HG03060 (cell line): ENCODE measurements at regions not wholly inside any gene's neighbourhood (a gene's known extent, or its start where the extent isn't known, plus 50 kb on each side); places are given as distances from the start of the nearest gene placed in this dataset.
"Not testable (repeated sequence)": the region's sequence is repeated elsewhere in the genome, so short reads cannot be mapped to it uniquely, and the experiment has no call there.

Source experiments
- ATAC-seq: cut with Tn5 transposase; IDR thresholded peaks from one replicate; pipeline ENCODE4 v1.9.1; 2021; ENCODE audit warnings: low read depth, moderate number of reproducible peaks; ENCODE audit not compliant: unreplicated experiment

DNA sequence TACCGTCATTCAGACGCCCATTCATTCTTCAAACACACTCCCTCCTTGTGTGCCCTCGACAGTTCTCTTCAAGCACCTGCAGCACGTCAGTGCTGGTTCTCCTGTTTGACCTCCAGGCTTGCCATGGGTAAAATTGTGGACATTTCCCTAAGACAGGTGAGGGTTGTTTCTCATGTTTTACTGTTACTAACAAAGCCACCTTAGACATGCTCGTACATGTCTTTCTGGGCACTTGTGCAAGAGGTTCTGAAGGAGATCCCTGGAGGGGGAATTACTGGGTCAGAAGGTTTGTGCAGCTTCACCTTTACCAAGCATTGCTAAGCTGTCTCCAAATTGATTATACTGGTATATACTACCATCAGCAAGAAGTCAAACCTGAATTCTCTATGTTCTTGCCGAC lies 189.7 kb upstream of the TMEM45B start:
- no peak for ATAC-seq

DNA sequence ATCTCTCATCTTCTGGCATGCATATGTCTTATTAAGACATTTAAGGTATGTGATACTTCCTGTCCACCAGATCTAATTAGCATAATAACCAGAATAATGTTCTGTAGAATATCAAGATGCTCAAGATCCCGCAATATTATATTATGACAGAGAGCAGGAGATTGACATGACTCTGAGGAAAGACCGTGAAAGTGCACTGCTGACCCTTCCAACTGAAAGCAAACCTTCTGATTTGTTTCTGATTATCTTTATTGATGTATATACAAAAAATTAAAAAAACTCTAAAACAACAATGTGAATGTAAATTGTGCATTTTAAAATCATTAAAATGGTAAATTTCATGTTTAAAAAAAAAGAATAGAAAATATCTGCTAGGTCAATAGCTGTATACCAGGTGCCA lies 184.4 kb upstream of the TMEM45B start:
- ATAC-seq, result no peak

DNA sequence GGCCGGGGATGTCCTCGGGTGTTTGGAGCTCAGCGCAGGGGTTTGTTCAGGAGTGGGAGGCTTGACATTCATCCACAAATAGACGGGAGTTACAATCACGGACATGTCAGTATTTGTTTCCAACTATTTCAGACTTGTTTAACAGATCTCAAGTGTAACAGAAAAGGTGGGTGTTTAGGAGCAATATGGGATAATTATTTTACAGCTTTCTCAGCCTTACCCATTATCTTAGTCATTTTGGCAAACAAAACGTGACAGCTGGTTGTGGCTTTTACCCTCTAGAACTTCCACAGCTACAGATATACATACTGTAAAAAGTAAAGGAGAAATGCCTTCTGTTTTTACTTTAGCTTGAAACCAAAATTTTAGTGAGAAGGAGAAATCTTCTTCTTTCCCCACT lies 178.7 kb upstream of the TMEM45B start:
- no peak for ATAC-seq

DNA sequence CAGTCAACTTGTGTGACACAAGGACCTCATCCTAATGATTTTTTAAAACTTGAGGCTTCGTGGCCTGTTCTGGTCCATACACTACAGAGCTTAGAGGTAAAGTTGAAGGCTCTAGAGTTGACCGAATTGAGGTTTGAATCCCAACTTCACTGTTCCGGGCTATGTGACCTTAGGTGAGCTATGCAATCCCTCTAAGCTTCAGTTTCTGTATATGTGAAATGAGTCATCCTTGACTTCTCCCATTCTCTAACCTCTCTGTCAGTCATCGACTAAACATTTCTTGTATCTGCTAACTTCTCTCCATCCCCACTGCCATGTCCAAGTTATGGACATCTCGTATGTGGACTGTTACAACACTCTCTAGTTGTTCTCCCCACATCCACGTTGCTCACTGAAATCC lies 178.2 kb upstream of the TMEM45B start:
- no peak for ATAC-seq

DNA sequence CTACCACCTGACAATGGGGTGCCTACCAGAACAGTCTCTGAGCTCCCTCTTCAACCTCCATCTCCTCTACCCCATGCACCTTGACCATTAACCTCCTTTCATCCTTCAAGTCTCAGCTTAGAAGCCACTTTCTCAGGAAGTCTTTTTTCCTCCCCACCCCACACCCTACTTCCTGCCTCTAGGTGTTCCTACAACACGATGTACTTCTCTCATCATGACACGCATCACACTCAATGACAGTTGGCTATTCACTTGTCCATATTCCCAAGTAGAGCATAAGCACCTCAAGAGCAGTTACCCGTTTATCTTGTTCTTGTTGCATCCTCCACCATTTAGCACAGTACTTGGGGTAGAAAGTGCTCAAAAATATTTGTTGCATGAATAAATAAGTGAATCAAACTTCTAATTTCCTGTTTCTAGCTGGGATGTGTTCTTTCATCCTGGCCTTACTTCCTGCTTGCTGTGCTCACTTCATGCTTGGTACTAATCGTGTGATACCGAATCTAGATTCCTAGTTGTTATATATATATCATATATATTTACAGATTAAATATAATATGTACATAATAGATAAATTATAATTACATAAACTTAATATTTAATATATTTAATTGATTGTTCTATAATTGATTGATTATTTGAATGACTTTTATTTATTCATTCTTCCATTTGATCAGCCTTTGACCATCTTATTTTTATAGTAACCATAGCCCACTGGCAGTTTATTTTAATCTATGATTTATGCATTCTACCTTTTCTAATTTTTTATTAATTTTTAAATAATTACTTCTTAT lies 177.5 kb upstream of the TMEM45B start:
- ATAC-seq, result no peak

DNA sequence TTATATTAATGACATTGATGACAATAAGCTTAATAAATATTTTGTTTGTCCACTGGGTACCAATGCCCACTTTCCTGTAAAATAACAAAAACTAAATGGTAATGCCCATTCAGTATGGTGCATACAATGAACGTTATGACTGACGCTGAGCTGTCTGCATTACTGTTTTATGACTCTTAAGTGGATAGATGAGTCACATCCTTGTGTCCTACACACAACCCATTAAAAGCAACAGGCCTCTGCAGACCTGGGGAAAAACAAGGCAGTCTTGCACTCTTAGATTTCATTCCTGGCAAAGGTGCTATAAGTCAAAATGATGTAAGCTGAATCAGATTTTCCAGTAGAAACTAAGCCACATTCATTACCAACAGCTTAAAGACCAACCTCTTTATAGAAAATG lies 176.3 kb upstream of the TMEM45B start:
- ATAC-seq, result no peak

DNA sequence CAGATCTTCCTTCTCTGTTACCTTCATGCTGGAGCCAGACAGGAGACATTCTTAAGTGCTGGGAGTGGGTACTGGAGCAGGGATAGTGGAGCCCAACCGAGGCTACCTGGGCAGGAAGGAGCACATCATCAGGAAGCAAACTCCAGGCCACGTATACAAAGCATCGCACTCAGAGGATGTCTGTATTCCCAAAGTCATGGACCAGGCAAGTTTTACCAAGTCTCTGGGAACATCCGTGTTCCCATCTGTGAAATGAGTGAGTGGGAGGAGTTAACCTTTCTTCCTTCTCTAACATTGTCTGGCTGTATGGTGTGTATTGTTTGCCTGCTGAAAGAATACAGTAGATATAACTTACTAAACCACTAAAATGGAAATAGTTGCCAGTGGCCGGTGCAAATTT lies 175.0 kb upstream of the TMEM45B start:
- no peak for ATAC-seq

DNA sequence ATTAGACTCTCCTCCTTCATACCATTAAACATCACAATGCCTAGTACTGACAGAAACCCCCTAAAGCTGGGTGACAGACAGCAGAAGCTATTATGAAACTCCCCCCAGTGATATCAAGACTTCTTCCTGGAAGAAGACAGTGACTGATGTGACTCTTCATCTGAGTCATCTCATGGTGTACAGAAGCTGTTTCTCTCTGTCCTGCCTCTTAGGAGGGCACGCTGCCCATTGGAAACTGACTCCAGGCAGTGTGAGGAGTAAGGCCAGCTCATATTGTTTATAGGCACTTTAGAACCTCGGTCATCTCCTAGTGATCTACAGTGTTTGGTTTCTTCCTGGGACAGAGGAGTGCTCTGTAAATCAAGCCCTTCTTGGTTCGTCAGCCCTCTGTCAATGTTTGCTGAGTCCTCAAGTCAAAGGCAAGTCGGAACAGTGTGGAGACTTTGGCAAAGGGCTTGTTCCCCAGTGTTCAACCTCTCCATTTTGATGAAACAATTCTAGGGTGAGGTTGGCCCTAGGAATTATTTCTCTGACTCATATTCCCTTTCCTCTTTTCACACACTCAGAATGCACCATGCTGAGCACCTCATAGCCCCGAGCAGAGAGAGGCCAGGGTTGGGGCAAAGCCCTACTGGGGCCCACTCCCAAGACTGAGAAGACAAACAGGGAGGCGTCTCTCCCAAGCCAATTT lies 172.5 kb upstream of the TMEM45B start:
- ATAC-seq, result no peak

DNA sequence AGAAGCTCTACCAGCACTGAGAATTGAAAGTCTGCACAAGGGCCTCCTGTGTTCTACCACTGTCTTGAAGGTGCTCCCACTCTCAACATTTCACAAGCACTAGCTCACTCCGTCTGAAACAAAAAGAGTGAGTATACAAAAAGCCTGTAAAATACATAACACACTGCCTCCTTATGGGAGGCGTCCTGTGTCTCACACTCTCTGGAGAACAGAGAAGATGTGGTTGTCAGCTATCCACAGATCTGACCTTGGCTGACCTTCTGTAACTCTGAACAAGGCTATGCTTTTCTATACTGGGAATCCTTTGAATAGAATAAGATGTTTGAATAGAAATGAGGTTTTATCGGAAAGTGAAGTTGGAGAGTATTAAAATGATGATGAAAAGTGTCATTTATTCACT lies 171.3 kb upstream of the TMEM45B start:
- no peak for ATAC-seq

DNA sequence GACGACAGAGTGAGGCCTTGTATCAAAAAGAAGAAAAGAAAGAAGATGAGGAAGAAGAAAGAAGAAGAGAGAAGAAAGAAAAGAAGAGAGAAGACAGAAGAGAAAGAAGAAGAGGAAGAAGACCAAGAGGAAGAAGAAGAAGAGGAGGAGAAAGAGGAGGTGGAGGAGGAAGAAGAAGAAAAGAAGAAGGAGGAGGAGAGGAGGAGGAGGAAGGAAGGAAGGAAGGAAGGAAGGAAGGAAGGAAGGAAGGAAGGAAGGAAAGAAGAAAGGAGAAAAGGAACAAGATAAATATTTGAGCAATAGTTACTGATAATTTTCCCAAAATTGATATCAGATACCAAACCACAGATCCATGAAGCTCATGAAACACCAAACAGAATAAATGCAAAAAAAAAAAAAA lies 169.7 kb upstream of the TMEM45B start:
- no peak for ATAC-seq

DNA sequence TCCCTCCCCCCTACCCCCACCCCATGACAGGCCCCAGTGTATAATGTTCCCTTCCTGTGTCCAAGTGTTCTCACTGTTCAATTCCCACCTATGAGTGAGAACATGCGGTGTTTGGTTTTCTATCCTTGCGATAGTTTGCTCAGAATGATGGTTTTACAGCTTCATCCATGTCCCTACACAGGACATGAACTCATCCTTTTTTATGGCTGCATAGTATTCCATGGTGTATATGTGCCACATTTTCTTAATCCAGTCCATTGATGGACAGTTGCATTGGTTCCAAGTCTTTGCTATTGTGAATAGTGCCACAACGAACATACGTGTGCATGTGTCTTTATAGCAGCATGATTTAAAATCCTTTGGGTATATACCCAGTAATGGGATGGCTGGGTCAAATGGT lies 165.6 kb upstream of the TMEM45B start:
- ATAC-seq, result not testable (repeated sequence)

DNA sequence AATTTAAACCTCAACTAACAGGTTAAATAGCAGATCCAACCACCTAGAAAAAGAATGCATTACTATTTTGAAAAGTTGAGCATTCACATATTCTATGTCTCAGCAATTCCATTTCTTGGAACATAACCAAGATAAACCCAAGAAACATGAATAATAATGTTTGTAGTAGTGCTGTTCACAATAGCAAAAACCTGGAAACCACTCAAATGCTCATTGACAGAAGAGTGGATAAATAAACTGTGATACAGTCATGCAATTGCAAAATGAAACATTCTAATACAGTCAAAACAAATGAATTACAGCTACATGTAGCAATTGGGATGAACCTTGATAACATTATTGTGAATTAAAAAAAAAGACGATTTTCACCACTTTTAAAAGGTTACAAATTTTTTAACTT lies 162.8 kb upstream of the TMEM45B start:
- no peak for ATAC-seq

DNA sequence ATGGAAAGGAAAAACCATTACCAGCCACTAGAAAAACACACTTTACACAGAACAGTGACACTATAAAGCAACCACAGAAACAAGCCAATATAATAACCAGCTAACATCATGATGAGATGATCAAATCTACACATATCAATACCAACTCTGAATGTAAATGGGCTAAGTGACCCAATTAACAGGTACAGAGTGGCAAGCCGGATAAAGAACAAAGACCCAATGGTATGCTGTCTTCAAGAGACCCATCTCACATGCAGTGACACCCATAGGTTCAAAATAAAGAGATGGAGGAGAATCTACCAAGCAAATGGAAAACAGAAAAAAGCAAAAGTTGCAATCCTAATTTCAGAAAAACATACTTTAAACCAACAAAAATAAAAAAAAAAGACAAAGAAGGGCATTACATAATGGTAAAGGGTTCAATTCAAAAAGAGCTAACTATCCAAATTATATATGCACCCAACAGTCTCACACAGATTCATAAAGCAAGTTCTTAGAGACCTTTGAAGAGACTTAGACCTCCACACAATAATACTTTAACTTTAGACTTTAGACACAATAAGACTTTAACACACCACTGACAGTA lies 160.3 kb upstream of the TMEM45B start:
- ATAC-seq, result no peak

DNA sequence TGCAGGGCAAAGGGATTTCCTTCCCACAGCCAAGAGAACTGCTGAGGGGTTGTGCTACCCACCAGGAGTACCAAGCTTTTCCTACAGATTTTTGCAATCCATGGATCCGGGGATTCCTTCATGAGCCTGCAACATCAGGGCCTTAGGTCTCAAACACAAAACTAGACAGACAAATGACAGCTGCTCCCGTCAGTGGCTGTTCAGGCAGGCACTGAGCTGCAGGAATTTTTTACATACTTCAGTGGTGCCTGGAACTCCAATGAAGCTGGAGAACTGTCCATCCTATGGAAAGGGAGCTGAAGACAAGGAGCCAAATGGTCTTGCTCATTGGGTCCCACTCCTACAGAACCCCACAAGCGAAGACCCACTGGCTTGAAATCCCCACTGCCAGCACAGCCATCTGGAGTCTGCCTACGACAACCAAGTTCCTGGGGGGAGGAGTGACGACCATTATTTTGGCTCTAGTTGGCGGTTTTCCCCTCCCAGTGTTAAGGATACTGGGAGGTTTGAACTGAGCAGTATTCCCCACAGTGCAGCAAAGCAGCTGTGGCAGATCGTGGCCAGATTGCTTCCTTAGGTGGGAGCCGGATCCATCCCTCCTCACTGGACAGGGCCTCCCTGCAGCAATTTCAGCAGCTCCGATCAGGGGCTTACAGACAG lies 157.7 kb upstream of the TMEM45B start:
- no peak for ATAC-seq

DNA sequence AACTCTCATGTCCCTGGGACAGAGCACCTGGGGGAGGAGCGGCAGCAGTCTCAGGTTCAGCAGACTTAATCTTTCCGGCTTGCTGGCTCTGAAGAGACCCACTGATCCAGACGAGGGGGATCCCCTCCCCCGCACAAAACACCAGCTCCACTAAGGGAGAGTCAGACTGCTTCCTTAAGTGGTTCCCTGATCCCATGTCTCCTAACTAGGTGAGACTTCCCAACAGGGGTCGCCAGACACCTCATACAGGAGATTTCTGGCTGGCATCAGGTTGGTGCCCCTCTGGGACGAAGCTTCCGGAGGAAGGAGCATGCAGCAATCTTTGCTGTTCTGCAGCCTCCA lies 157.2 kb upstream of the TMEM45B start:
- ATAC-seq, result no peak

DNA sequence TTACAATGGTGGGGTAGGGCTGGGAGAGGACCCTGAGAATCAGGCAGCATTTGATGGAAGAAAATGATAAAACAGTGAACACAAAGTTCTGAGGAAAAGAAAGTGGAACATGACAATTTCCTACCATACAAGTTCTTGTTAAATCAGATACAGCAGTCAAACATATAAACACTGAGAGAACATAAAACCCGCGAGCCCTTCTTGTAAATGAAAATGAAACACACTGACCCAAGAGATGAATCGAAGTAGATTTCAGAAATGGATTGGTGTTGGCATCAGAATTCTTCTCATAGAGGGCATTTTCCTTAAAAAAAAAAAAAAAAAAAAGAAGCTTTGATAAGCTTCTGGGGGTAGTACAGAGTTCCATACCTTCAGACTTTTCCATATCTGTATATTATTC lies 134.7 kb upstream of the TMEM45B start:
- ATAC-seq, result no peak

DNA sequence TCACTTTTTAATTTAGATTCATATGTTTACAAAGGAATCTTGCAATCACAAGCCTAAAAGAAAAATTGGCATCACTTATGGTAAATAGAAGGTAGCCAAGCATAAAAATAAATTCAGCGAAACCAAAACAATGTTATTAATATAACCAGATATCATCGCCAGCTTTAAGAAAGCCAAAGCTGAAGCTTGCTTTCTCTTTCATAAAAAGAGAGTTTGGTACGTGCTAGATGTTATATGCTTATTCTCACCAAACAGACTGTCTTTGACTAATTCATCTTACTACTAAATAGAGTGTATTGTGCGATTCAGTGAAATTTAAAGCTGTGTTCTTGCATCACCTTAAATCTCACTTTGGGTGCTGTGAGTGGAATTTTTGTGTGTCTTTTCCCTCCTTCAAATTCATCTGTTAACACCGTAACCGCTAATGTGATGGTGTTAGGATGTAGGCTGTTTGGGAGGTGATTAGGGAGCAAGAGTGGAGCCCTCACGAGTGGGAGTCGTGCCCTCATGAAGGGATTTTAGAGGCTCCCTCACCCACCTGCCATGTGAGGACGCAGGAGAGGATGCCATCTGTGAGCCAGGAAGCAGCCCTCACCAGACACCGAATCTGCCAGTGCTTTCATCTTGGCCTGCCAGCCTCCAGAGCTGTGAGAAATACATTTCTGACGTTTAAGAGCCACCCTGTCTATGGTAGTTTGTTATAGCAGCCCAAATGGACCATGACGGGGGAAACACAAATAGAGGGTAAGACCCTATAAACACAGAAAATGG lies 134.1 kb upstream of the TMEM45B start:
- no peak for ATAC-seq

DNA sequence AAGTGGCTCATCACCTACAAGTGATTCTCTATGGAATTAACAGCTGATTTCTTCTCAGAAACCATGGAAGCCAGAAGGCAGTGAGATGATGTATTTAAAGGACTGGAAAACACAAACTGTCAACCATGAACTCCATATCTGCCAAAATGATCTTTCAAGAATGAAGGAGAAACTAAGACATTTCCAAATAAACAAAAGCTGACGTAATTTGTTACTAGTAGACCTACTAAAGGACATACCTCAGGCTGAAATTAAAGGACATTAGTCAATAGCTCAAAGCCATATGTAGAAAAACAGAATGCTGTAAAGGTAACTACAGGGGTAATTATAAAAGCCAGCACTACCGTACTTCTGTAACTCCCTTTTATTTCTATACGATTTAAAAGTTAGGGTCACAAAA lies 129.4 kb upstream of the TMEM45B start:
- no peak for ATAC-seq

DNA sequence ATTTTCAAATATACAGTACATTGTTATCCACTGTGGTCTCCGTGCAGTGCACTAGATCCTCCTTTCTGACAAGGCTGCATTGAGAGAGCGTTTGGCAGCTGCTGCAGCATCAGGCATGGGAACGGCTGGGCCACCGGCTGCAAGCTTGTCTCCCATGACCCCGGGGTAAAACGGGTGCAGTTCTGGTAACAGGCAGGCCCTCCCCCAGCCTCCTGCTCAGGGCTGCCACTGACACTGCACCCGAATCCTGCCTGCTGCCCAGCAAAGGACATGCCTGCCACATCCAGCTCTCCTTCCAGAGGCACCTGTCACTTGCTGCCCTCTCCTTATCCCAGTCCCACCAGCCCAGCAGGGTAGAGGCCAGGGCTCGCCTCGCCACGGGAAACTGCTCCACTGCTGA lies 124.5 kb upstream of the TMEM45B start:
- no peak for ATAC-seq

DNA sequence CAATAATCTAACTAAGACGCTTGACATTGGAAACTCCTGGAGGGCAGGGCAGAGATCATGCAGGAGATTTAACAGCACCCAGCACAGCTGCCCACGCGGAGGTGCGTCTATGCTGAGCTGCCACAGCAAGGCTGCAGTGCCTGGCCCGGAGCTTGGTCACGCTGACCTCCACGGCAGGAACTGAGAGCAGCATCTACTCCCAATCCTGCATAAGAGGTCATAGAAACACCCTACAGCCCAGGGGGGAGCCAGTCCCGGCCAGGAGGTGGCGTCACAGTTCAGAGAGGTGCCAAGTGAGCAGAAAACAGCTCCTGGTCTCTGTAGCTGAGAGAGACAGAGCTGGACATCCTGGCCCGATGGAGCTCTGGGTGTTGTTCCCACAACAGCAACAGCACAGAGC lies 121.1 kb upstream of the TMEM45B start:
- no peak for ATAC-seq

DNA sequence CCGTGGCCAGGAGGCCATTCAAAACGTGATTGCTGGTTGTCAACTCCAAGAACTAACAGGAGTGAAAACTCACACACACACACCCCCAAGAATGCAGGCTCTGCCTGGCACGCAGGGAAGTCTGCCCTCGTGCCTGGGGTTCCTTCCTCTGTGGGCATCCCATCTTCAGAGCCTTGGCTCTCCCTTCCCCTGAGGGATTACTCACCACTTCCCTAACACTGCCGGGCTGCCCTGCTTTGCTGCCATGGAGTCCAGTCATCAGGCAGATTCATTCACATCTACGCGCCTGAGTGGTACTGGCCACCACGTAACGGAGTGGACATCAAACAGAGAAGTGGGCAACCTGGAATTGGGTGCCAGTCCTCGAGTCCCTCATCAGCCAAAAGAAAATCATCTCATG lies 120.7 kb upstream of the TMEM45B start:
- no peak for ATAC-seq
